Large intestine (tissue), 3 donors: ENCODE measurements at regions not wholly inside any gene's neighbourhood (a gene's known extent, or its start where the extent isn't known, plus 50 kb on each side); places are given as distances from the start of the nearest gene placed in this dataset.

Source experiments
- DNase-seq, 2 donors: peaks; one replicate each; pipeline versions ENCODE4 v3.0.0 to v3.0.0-alpha.2; 2013
- H3K27ac ChIP-seq: one replicate; pipeline ENCODE4 v1.5.1; 2013; ENCODE audit warnings: low read length
- H3K27me3 ChIP-seq: 2 replicates; pipeline ENCODE4 v1.6.1; 2013; ENCODE audit warnings: low read length; ENCODE audit not compliant: control insufficient read depth, insufficient read depth
- H3K36me3 ChIP-seq: 2 replicates; pipeline ENCODE4 v1.6.1; 2013; ENCODE audit warnings: low read length; ENCODE audit not compliant: control insufficient read depth, insufficient read depth
- H3K4me1 ChIP-seq: one replicate; pipeline ENCODE4 v1.6.1; 2013; ENCODE audit warnings: low read length; ENCODE audit not compliant: control insufficient read depth, insufficient read depth
- H3K4me3 ChIP-seq: one replicate; pipeline ENCODE4 v1.5.1; 2013; ENCODE audit warnings: low read length
- H3K9me3 ChIP-seq: one replicate; pipeline ENCODE4 v1.6.1; 2013; ENCODE audit warnings: mild to moderate bottlenecking, low read depth, low read length, moderate library complexity; ENCODE audit not compliant: control insufficient read depth
- WGBS: methylation state at CpG from one replicate; pipeline ENCODE4 v1.1.5; 2013; ENCODE audit warnings: low lambda C conversion rate; ENCODE audit not compliant: insufficient coverage; 5-methylcytosine and 5-hydroxymethylcytosine counted together

DNA sequence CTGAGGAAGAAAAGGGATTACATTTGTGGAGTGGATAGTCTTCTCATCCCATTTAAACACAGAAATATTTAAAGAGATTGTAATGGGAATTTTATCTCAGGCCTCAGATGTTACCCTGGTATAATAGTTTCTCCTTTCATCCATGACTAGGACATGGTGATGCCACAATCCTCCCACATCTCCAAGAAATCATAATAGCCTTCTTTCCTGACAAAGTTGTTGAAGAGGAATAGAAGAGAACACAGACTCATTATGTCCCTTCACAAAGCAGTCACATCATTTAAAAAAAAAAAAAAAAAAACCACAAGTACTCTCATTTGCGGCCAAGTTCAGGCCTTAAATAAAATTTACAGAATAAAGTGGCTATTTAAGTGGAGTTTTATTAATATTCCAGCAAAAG is 359.6 kb downstream of the DEPDC1B start:
- Histone ChIP-seq H3K4me3 (no peak overlapping the region), H3K27me3 (no peaks in the 10 kb centered on the region), H3K36me3 (no peaks in the 10 kb centered on the region), H3K9me3 (no peaks in the 10 kb centered on the region), H3K4me1 (no peaks in the 10 kb centered on the region), H3K27ac (no peak overlapping the region)
- DNase-seq = no peak
- WGBS = no CpG with 5 or more reads among the region's 1 CpG

DNA sequence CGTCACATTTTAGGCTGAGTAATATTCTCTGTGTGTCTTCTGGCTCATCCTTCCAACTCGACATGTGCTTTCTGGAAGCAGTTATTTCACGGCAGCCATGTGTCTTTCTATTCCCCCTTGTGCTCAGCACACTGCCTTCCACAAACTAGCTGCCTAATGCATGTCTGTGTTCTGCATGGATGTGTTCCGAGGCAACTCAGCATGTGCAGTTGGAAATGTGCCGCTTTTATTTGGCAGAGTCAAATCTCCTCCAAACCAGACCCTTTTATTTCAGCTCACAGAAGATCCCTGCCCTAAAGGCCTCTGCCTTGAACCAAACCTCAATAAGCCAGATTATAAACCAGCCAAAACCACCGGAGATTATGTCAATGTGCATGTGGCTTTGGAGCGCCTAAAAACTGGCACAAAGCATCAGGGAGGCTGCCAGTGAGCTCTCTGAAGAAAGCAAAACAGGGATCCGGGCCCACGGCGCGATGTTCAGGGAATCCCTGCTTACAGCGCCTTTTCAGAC is 360.2 kb downstream of the DEPDC1B start:
- no peaks in the 10 kb centered on the region for H3K36me3 ChIP-seq
- 91% methylated on average over 7 of the region's 12 CpGs for WGBS
- no peaks in the 10 kb centered on the region for H3K4me1 ChIP-seq
- H3K9me3 ChIP-seq = no peaks in the 10 kb centered on the region
- H3K27ac ChIP-seq = no peak overlapping the region
- H3K27me3 ChIP-seq = no peaks in the 10 kb centered on the region
- no peak for DNase-seq
- H3K4me3 ChIP-seq = no peak overlapping the region

DNA sequence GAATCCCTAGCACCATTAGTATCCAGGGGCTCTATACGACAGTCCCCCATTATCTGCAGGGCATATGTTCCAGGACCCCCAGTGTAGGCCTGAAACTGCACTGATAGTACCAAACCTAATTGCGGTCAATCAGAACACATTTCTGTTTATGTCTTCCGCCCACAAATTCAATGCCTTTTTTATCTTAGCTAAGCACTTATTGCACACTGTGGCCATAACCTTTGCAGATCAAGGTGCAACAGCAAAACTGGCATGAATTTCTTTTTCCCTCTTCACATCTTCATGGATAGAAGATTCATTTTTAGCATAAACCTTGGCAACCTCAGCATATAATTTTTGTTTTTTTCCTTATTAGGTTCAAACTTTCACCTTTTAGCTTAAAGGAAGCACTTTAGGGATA is 361.1 kb downstream of the DEPDC1B start:
- Histone ChIP-seq H3K9me3 (no peaks in the 10 kb centered on the region), H3K4me1 (no peaks in the 10 kb centered on the region), H3K27me3 (no peaks in the 10 kb centered on the region), H3K36me3 (no peaks in the 10 kb centered on the region), H3K27ac (no peak overlapping the region), H3K4me3 (no peak overlapping the region)
- no peak for DNase-seq
- no CpG with 5 or more reads among the region's 3 CpGs for WGBS

DNA sequence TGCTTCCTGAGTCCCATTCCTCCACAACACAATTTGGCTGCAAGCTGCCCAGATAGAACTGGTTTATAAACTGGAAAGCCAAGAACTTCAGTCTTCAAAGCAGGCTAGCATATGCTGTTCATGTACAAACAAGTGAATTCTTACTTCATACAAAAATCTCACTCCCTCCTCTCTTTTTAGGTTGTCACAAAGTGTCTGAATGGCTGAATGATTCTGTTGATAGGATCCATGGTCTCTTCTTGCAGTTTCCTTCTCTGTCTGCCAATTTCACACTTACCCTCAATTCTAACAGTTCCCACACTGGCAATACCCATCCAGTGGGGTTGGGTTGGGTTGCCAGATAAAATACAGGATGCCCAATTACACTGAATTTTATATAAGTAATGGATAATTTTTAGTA is 363.5 kb downstream of the DEPDC1B start:
- Histone ChIP-seq H3K4me3 (no peak overlapping the region), H3K9me3 (no peaks in the 10 kb centered on the region), H3K36me3 (no peaks in the 10 kb centered on the region), H3K4me1 (no peaks in the 10 kb centered on the region), H3K27me3 (no peaks in the 10 kb centered on the region), H3K27ac (no peak overlapping the region)
- DNase-seq = no peak

DNA sequence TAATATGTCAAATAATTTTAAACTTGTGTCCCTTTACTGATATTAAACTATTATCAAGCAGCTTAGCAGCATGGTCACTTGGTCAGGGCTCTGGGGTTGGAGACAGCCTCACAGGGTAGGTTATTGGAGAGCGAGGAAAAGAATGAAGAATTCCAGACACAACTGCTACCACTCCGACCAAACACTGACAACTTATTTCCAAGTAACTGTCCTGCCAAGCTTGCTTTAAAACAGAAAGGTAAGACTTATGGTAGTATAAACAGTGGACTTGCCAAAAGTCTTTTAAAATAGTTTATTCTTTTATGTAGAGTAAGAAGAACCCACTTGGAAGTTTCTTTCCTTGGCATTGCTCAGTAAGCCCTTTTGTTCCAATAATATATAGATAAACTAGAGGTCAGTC is 364.1 kb downstream of the DEPDC1B start:
- Histone ChIP-seq H3K36me3 (no peaks in the 10 kb centered on the region), H3K27ac (no peak overlapping the region), H3K4me1 (no peaks in the 10 kb centered on the region), H3K9me3 (no peaks in the 10 kb centered on the region), H3K27me3 (no peaks in the 10 kb centered on the region), H3K4me3 (no peak overlapping the region)
- WGBS = no CpG with 5 or more reads among the region's 2 CpGs
- no peak for DNase-seq

DNA sequence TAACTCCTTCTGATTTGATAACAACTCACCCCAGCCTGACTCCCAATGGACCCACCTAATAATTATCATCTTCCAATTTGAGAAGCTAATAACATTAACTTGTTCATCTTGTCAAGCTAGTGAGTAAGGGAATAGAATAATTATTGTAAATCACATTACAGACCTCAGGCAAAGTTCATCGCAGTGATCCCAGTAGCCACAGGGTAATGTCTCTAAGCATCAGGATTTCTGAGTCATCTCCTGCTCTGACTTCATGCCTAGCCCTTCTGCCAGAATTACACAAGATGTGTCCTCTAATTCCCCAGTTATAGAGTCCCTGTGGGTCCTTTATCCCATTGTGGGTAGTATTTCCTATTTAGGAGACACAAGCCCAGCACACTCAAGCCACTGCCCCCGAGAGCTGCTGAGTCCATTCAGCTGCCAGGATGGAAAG is 365.7 kb downstream of the DEPDC1B start:
- H3K9me3 ChIP-seq = no peaks in the 10 kb centered on the region
- no peaks in the 10 kb centered on the region for H3K27me3 ChIP-seq
- no peak overlapping the region for H3K4me3 ChIP-seq
- no peaks in the 10 kb centered on the region for H3K4me1 ChIP-seq
- no peak for DNase-seq
- H3K27ac ChIP-seq = no peak overlapping the region
- H3K36me3 ChIP-seq = no peaks in the 10 kb centered on the region
- WGBS = no CpG with 5 or more reads among the region's 2 CpGs

DNA sequence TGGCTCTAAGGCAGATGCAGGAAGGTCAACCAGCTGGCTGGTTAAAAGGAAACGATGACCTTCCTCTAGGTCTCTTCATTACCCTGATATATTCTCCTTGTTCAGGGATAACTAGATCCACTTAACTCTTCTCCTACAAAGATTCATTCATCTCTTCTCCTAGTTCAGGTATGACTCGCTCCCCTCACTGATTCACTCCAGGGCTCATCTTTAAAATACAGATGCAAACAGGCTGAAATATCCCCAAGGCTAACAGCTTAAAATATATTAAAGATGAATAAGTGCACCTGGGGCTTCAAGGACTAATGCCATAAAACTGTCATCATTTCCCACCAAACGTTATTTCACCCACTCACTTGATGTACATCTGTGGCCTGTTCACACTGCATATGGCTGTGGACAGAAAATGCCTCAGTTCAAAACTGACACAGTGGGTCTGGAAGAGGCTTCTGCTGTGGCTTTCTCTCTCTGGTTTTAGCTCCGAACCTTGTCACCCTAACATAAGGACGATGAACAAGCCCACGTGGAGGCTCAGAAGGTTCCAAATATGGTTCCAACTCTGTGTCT is 366.9 kb downstream of the DEPDC1B start:
- H3K27ac ChIP-seq = no peak overlapping the region
- WGBS = 100% methylated on average over 1 of the region's 6 CpGs
- no peaks in the 10 kb centered on the region for H3K4me1 ChIP-seq
- no peak for DNase-seq
- no peak overlapping the region for H3K4me3 ChIP-seq
- no peaks in the 10 kb centered on the region for H3K27me3 ChIP-seq
- no peaks in the 10 kb centered on the region for H3K9me3 ChIP-seq
- H3K36me3 ChIP-seq = no peaks in the 10 kb centered on the region

DNA sequence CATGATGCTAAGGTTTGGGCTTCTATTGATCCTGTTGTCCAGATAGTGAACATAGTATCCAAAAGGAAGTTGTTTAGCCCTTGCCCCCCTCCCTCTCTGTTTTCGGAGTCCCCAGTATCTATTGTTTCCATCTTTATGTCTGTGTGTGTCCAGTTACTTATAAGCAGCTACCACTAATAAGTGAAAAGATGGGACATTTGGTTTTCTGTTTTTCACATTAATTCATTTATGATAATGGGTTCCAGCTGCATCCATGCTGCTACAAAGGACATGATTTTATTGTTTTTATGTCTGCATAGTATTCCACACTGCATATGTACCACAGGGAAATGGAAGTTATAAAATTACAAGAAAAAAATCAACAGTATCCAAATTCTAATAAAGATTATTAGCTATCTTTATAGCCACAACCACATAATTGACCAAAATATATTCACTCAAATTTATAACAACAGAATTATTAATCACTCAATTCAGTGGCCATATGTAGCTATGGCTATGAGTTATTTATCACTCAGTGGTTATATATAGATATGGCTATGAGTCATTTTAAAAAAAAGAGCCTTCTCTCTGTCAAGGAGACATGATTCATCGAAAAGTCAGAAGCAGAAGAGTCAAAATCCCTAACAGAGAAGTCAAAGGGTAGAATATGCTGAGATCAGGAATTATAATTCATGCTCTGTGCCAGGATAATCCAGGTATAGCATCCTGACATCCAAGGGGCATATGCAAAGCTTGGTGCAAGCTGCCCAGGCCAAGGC is 367.5 kb downstream of the DEPDC1B start:
- H3K9me3 ChIP-seq = no peaks in the 10 kb centered on the region
- H3K4me1 ChIP-seq = no peaks in the 10 kb centered on the region
- no peak for DNase-seq
- H3K4me3 ChIP-seq = no peak overlapping the region
- H3K36me3 ChIP-seq = no peaks in the 10 kb centered on the region
- no peak overlapping the region for H3K27ac ChIP-seq
- WGBS = 100% methylated on average over 1 of the region's 2 CpGs
- no peaks in the 10 kb centered on the region for H3K27me3 ChIP-seq

DNA sequence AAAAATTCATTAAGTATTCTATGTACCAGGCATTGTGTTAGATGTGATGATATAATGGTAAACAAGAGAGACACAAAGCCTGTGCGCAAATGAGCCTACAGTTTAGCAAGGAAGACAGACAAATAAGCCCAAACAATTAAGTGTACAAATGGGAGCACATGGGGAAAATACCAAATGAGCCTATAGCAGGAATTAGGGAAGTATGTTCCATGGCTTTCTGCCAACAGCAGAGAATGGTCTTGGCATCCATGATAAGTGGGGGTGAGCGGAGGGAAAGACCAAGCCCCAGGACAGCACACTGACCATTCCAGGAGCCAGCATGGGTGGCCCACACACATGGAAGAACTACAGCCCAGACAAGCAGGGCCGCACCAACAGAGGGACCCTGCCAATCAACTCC is 369.7 kb downstream of the DEPDC1B start:
- no CpG with 5 or more reads among the region's 3 CpGs for WGBS
- Histone ChIP-seq H3K4me1 (no peaks in the 10 kb centered on the region), H3K9me3 (no peaks in the 10 kb centered on the region), H3K27me3 (no peaks in the 10 kb centered on the region), H3K36me3 (no peaks in the 10 kb centered on the region), H3K4me3 (no peak overlapping the region), H3K27ac (no peak overlapping the region)
- DNase-seq = no peak

DNA sequence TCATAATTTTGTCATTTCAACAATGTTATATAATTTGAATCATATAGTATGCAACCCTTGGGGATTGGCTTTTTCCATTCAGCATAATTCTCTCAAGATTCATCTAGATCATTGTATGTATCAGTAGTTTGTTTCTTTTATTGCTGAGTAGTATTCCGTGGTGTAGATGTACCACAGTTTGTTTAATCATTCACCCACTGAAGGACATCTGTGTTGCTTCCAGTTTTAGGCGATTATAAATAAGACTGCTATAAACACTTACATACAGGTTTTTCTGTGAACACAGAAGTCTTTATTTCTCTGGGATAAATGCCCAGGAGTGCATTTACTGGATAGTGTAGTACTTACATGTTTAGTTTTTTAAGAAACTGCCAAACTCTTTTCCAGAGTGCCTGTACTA is 374.1 kb downstream of the DEPDC1B start:
- Histone ChIP-seq H3K4me1 (no peaks in the 10 kb centered on the region), H3K4me3 (no peak overlapping the region), H3K36me3 (no peaks in the 10 kb centered on the region), H3K27me3 (no peaks in the 10 kb centered on the region), H3K27ac (no peak overlapping the region), H3K9me3 (no peaks in the 10 kb centered on the region)
- no peak for DNase-seq
- 94% methylated on average over 2 of the region's 2 CpGs for WGBS

DNA sequence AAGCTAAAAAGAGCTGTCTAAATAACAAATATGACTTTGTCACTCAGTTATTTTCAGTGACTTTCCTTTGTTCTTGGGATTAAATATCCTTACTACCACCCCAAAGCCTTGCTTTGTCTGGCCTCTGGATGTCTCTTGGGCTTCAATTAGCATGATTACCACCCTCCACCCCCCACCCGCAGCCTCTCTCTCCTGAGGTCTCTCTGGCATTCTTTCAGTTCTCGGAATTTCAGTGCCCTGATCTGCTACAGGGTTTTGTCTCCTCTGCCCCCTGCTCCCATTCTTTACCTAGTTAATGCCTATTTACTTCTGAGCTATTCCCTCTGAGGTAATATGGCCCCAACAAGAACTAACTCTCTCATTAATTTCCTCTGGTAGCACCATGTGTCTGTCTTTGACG is 376.4 kb downstream of the DEPDC1B start:
- no peaks in the 10 kb centered on the region for H3K9me3 ChIP-seq
- no CpG with 5 or more reads among the region's 3 CpGs for WGBS
- no peak for DNase-seq
- no peaks in the 10 kb centered on the region for H3K36me3 ChIP-seq
- H3K4me3 ChIP-seq = no peak overlapping the region
- H3K27ac ChIP-seq = no peak overlapping the region
- no peaks in the 10 kb centered on the region for H3K4me1 ChIP-seq
- no peaks in the 10 kb centered on the region for H3K27me3 ChIP-seq
